CD4-positive, alpha-beta T cell treated with Interleukin-2 at 100 ng/mL for 4 hours (primary cell): ENCODE measurements at regions not wholly inside any gene's neighbourhood (a gene's known extent, or its start where the extent isn't known, plus 50 kb on each side); places are given as distances from the start of the nearest gene placed in this dataset.
"Not testable (repeated sequence)": the region's sequence is repeated elsewhere in the genome, so short reads cannot be mapped to it uniquely, and the experiment has no call there.

Source experiments
- DNase-seq: peaks from one replicate; pipeline ENCODE4 v3.0.0-alpha.2; 2020; ENCODE audit warnings: low spot score

GRCh38 chr17:14423156-14423555 lies 122.3 kb downstream of the HS3ST3B1 start:
- DNase-seq: not testable (repeated sequence)

GRCh38 chr17:14417336-14417735 lies 116.5 kb downstream of the HS3ST3B1 start:
- DNase-seq: no peak

DNA sequence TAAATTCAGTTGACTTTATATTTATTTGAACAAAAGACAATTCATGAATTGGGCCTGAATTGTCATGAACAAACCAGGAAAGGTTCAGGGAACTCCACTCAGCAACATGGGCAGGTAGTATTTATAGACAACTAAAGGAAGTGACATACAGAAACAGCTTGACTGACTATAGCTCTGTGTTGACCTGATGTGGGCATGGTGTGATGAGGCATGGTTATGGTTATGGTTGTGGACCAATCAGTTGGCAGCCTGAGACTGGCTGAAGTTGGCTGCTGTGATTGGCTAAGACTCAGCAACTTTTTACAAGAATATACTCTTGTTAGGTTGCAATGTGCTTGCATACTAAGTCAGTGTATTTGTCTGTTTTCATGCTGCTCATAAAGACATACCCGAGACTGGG lies 108.4 kb downstream of the HS3ST3B1 start:
- DNase-seq: no peak

DNA sequence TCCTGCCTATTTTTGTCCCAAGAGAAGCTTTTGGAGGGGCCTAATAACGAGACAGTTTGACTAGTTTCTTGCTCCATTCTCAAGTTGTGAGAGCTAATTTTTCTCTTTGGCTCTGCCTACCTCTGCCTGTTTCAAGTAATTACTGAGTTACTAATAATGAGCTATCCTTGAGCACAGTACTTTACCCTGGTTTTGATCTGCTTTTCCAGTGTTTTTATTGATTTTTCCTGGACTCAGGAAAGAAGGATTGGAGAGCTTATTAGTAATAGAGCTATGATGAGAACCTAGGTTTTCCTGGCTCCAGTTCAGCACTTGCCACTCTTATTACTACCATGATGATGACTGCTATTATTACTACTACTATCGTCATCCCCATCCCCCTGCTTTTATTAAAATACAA lies 106.7 kb downstream of the HS3ST3B1 start:
- DNase-seq: no peak

DNA sequence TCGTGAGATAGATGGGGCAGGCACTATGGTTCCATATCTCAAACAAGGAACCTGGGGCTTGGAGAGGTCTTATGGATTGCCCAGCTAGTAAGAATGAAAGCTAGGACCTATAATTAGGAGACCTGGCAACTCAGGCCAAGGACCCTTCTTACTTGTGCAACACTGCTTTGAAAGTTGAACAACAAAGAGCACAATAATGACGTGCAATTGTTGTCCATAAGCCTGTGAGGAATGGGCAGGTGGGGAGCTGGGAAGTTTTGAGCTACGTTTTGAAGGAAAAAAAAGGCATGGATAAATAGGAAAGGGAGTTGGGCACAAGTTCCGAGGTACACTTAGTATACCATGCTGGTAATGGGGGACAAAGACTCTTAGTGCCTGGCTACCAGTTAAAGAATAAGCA lies 104.3 kb downstream of the HS3ST3B1 start:
- DNase-seq: no peak
